HG03159 (cell line): ENCODE measurements at regions not wholly inside any gene's neighbourhood (a gene's known extent, or its start where the extent isn't known, plus 50 kb on each side); places are given as distances from the start of the nearest gene placed in this dataset.

ENCODE experiments used
- ATAC-seq: cut with Tn5 transposase; IDR thresholded peaks from one replicate; pipeline ENCODE4 v1.9.1; 2021; ENCODE audit warnings: mild to moderate bottlenecking, moderate library complexity; ENCODE audit not compliant: unreplicated experiment

DNA sequence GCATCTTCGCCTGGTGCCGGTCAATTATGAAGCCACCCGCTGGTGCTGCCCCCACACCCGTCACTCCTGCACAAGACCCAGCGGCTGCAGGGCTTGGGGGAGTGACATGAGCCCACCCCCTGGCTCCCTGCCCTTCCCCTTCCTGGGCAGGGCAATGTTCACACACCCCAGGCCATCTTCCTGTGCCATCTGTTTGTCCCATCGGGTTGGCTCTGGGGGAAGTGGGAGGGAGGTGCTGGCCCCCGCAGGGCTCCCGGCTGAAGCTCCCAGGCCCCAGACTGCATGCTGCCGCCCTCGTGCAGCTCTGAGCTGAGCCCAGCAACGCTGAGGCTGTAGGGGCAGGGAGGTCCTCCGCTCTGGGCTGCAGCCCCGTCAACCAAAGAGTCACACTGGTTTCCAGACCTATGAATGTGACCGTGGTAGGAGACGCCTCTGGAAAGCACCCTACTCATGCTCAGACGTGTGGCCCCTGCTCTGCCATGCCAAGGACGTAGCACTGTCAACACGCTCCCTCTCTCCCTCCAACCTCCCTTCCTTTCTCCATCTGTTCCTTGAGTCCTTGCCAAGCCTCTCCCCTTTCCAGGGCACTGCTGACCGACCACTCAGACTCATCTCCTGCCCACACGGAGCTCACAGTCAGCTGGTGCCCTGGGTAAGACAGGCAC is 140.4 kb downstream of the ENGASE start:
- no peak for ATAC-seq

DNA sequence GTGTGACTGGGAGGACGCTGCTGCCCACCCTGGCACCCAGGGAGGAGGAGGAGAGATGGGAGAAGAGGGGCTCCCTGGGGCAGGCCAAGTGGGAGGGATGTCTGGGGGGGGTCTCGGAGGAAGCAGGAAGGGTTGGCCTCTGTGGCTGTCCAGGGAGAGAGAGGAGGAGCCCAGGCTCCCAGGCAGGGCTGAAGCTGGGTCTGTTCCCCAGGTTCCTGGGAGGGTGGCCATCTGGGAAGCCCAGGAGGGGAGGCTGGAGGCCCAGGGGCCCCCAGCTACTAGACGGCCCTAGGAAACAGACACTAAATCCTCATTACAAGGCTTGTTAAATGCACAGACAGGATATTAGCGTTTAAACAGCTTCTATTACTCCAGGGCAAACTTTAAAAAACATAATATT is 139.8 kb downstream of the ENGASE start:
- no peak for ATAC-seq

DNA sequence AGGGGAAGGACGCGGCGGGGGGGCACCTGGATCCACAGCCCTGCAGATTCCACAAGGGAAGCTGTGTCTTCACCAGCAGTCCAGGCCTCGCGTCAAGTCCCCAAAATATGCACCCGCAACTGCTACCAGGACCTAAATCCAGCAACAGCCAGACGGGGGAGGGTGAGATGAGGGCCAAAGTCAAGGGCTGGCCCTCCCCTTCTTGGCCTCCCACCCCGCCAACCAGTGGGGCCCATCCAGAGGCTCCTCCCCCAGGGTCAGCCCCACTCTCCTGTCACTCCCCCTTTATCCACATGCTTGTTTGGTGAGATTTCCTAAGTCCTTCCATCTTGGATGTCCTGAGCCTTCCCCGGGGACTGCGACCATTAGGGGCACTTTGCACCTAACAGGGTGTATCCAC is 138.7 kb downstream of the ENGASE start:
- ATAC-seq, result no peak

DNA sequence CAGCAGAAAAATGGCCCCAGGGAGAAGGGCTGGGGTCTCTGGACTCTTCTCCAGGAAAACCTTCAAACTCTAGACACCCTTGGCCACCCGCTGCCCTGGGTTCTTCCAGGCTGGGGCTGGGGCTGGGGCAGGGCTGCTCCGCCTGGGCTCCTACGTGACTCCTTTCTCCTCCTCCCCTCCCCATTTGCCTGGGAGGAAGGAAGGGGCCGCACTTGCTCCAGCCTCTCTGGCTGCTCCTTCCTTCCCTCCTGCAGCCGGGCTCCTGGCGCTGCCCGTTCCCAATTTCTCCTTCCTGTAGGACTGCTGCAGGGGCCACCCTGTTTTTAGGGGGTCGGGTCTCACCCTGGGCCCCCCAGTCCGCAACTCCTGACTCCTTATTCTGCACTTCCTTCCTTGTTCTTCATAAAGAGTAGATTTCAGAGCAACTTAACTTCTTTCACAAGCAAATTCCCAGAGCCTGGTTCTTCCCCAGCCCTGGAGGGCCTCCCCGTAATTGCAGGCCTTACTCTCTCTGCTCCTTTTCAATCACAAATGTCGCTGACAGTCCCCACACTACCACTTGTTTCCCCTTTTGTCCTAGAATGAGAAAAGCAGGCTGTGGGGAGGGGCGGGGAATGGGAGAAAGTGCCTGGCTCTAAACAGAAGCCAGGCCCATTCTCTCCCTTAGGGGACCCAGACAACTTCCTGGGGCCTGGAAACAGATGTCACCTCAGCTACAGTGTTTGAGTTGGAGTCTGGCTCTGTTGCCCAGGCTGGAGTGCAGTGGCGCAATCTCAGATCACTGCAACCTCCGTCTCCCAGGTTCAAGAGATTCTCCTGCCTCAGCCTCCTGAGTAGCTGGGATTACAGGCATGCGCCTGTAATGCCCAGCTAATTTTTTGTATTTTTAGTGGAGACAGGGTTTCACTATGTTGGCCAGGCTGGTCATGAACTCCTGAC is 137.8 kb downstream of the ENGASE start:
- ATAC-seq, result no peak

DNA sequence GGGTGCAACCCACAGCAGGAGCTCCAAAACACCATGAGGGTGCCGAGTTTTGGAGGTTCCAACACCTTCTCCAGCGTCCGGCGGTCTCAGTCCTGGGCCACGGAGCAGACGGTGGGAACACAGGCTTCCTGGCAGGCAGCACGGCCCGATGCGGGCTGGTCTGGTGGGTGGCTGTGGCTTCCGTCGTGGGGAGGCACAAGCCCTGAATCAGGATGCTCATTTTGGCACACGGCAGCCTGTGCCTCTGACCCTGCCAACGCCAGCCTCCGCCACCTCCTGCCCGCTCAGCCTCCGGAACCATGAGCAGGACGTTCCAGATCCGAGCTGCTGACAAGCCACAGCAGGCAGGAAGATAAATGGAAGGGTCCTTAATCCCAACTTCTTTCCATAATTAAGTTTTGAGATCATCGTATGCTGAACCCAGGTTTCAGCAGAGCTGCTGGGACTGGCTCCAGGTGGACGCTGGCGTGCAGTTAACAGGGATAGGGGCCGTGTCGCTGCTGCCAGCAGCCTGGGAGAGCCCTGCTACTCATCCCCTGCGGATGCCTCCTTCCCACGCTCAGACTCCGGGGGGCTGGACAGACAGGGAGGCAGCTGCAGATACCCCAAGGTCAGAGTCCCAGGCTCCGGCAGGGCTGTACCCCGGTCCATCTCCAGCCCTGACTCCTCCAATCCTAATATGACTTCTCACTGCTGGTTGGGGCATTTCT is 136.6 kb downstream of the ENGASE start:
- ATAC-seq, result no peak

DNA sequence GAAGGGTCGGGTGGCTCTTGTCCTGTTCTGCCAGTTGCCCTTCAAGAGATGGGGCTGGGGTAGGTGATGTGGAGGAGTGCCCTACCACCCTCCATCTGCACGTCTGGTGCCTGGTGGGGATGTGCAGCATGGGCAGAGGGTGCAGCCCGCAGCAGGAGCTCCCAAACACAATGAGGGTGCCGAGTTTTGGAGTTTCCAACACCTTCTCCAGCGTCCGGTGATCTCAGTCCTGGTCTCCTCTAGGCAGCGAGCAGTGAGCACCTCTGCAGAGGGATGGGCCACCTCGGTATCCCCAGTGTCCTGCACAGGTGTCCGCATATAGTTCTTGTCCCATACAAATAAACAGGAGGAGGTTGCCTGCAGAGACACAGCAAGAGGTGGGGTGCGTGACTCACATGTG is 136.0 kb downstream of the ENGASE start:
- ATAC-seq, result no peak

DNA sequence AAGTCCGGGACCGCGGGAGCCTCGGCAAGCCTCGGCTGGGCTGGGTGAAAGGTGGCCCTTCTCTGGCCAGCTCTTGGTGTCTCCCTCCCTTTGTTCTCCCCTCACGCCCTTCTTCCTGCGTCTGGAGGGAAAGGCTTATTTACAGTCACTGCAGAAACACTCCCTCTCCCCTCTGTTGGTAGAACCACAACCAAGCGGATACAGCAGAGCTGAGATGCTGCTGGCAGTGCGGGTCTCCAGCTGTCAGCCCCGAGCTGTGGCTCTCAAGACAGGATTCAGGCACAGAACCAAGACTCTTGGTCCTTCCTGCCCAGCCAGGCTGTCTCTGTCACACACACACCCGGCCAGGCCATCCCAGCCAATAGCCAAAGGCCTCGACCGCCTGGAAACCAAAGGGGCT is 133.3 kb downstream of the ENGASE start:
- ATAC-seq, result no peak

DNA sequence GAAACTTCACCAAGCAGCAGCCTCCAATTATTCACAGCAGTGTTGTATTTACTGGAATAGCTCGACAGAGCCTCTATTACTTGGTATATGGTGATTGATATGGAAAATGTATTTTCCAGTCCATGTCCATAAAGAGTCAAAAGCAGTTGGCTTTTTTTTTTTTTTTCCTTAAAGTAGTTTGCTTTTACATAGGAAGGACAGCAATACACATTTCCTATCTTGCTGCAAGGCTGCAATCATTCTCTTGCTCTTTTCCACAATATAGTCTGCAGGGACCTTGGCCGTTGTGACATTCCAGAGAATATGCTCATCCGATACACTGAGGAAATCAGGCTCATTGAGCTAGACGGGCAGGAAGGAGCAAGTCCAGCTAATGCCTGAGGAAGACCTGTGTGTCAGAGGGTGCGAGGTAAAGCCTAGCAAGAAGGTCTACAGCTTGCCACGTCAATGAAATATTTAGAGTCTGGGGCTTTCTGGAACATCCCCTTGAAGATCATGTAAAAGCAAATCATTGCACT is 131.1 kb downstream of the ENGASE start:
- ATAC-seq, result no peak

DNA sequence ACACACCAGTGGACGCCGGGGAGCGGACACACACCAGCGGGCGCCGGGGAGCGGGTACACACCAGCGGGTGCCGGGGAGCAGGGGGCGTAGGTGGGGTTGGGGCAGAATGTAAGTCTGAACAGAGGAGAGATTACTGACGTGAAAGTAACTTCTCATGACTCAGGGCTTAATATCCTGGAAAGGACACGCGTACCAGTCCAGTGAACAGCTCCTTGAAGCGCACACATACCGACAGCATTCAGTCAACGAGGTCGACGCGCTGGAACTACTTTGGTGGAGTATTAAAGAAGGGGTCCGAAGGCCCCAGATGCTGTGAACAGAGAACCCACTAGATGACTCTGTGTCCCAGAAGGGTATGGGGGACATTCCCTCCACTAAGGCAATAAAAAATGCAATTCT is 129.6 kb downstream of the ENGASE start:
- no peak for ATAC-seq

DNA sequence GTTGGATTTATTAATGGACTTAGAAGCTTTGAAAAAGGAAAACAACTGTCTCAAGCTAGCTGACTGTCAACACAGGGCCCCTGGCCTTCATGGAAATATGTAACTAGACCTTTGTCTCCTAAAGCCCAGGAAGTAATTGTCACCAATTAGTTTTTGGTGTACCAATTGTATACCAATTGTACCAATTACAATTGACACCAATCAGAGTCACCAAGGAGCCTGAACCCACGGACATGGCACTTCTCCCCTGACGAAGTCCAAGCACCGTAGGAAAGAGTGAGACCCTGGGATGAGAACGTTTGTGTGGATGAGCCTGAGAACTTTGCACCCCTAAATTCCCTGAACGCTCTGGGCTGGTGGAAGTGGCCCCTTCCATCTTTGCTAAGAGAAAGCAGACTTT is 129.0 kb downstream of the ENGASE start:
- no peak for ATAC-seq

DNA sequence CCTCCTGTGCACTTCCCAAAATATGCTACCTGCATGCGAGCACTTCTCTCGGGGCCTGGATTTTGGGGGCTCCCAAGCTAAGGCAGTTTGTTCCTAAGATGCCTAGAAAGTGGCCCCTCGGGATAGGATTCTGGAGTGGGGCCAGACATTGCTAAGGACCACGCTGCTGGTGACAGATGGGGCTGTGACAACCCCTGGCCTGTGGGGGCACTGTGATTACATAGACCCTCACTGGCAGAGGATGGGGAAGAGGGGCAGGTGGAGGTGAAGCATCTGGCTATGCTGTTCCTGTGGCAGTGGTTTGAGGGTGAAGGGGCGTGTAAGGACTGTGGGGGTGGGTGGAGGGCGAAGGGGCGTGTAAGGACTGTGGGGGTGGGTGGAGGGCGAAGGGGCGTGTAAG is 128.4 kb downstream of the ENGASE start:
- ATAC-seq, result no peak

DNA sequence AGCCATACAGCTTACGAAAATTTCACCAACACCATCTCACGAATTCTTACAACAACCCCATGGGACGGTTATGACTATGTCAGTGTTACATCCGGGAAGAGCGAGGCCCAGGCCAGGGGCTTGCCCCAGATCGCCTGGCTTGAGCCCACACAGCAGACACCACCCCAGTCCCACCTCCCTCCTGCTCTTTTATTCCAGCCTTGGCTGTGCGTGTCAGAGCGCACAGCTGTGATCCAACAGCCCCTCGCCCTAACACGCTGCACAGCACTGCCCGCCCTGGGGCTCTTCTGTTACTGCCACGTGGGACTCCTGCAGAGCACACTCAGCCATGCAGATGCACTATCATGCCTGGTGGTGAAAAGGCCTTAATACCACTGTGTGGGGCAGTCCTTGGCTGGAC is 127.9 kb downstream of the ENGASE start:
- no peak for ATAC-seq

DNA sequence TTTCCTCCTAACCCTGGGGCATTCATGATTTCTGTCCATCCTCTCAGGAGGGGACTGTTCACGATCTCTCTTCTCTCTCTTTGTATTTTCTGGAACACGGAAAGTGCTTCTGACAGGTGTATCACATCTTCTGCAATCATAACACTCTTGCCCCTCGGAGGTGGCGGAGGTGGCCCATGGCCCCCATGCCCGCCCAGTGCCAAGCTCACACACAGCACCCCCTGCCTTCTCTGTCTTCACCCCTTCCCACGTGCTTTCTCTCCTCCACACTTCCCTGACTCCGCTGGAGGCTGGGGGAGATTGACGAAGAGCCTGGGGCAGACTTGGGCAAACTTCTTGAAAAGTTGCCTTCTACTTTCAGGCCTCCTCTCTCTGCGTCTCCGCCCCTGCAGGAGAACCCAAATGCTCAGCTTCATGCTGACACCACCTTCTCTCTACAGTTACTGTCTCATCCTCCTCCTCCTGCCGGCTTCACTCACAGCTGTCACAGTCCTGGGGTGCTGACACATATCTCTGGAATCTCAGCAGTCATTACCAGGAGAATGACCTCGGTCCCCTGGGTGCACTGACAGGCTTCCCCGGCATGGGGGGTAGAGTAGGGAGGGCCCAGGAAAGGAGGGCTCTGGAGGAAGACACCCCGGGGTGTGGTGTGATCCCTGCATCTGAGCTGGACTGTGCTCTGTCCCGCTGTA is 127.1 kb downstream of the ENGASE start:
- no peak for ATAC-seq

DNA sequence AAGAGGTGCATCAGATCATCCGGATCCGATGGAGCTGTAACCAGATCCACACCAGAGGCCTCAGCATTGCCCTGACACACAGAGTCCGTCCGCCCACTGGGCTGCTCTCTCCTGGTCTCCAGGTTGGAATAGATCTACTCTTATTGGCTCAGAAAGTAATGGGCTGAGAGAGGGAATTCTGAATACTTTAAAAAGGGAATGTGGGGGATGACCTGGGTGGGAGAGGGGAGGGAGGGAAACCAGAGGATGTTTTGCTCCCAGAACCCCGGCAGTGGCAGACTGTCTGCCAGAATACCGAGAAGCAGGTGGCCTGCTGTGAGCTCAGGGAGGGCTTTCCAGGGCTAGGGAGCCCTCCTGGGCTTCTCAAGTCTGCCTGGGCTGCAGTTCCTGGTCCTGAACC is 126.5 kb downstream of the ENGASE start:
- ATAC-seq, result no peak

DNA sequence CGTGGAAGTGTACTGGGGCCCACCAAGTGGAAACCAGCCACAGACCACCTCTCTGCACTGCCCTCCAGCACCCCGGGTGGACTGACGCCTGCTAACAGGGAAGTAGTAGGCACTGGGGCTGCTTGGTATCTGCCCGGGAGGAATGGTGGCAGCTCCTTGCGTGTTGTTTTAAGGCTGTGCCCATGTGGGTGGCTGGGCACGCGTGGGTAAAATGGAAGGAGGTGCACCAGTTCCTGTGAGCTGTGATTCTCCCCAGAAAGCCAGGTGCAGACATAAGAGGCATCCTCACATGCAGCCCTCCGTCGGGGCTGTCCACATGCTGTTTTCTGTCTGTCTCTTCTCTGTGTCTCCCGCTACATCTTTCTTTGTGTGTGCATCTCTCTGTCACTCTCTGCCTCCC is 122.3 kb downstream of the ENGASE start:
- no peak for ATAC-seq

DNA sequence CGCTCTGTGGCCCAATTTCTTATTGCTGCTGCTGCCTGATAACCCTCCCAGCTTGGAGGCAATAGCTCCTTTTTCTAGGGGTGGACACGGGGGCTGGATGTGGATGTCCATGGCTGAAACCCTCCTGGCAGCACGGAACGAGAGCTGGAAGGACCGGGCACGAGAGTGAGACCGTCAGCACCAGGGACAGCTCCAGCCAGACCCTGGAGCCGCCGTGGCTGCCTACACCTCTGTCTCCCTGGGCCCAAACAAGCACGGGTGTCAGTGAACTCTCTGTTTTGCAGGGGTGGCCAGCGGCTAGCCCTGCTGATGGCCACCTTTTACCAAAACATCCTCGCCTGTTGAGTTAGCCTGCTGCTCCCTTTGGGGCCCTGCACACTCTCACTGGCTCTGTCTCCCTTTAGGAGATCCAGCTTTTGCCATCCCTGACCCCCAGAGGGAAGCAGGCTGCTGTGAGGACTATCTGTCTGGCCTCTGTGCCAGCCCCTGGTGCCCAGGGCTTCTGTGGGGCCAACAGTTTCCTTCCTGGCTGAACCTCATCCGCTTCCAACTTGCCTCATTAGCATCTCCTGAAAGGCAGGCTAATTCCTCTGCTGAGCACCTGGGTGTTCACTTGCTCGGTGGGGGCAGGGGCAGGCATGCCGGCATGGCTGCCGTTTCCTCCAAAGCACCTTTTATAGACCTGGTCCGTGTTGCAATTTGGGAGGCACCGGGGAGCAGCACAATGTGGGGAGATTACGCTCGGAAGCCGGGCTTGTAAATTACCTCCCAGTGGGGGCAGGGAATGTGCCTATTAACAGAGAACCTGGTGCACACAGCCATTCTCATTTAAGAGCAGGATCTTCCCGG is 118.1 kb downstream of the ENGASE start:
- no peak for ATAC-seq

DNA sequence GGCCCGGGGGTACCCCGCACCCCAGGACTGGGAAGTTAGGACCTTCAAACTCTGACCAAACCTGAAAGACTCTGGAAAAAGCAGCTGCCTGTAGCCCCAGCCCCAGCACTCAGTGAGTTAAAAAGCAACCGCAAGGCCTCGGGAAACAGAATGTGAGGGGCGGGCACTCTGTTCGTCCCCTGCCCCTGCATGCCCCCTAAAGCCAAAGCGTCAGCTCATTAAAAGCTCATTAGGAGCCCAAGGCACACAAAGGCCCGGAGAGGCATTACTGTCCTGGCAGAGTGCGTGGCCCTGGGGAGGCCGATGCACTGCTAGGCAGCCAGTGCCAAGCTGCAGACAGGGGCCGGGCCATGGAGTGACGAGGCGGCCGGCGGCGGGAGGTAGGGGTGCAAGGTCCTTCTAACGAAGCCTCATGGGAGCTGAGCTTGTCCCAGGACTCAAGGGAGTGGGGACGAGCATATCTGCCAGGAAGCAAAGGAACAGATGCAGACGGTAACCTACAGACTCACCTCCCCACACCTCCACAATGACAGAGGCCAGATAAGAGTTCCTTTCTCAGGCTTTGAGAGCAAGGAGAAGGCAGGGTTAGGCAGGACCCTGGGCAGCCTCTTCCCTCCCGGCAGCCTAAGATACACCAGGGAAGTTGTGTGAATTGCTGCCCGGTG is 116.8 kb downstream of the ENGASE start:
- ATAC-seq, result no peak

DNA sequence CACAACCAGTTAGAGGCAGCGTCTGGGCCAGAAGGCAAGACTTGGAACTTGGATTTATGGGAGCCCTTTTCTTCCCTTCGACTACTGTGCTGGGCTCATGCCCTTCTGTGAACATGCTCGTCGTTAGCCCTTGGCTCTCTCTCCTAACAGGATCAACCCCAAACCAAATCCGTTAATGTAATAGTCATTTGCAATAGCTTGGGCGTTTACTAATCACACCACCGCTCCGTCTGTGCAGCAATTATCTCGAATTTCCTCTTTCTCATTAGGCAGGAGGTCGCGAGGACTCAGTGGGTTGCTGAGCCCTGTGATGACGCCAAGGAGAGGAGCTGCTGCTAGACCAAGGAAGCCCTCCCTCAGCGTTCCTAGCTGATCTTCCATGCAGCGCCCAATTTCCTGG is 114.7 kb downstream of the ENGASE start:
- no peak for ATAC-seq

DNA sequence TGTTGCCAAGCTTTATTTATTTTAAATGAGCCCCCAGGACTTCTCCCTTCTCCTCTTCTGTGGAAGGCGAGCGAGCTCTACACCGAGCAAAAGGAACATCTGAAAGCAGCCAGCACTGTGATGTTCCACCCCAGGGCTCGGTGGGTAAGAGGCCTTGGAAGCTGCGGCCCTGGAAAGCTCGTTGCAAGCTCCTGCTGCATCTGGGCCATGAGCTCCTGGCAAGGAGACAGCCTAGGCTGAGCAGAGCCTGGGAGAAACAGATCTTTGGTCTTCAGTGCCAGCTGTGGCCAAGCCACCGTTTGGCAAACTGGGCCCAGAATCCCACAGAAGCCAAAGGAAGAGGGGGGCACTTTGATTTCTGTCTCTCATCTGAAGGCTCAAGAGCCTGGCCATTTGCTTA is 114.1 kb downstream of the ENGASE start:
- ATAC-seq, result no peak

DNA sequence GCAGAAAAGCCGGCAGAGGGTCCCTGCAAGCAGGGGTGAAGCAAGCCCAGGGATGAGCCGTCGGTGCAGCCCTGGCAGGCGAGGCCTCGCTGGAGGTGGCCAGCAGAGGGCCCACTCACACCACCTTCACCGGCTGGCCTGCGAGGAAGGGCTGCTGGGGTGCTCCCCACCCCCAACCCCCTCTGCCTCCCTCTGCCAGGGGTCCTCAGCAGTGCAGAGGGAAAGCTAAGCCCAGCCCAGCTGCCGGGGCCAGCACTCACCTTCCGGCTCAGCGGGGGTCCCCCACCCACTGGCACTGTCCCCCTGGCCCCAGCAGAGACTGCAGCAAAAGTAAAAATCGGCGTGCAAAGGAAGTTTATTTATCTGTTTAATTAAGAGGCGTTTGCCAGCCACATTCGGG is 113.4 kb downstream of the ENGASE start:
- no peak for ATAC-seq
